HepG2 (cell line): ENCODE measurements at regions not wholly inside any gene's neighbourhood (a gene's known extent, or its start where the extent isn't known, plus 50 kb on each side); places are given as distances from the start of the nearest gene placed in this dataset.

Experiments
- ATAC-seq: fragments of 200-7000 bp; cut with Tn5 transposase; 3 replicates; pipeline ENCODE4 v1.9.1; 2020; ENCODE audit warnings: mild to moderate bottlenecking, moderate library complexity
- BruUV-seq: library from RNA; stranded (reverse); fragments of 400-500 nt; replicated peaks from 2 replicates; lab custom pipeline; 2021; lab: Mats Ljungman, UMichigan
- CTCF ChIA-PET: fragments of 300-600 bp; formaldehyde crosslinking; extraction: SDS; loops from one replicate; lab custom pipeline; 2021; ENCODE audit warnings: low total read pairs, inconsistent platforms, low intra/inter-chr PET ratio; lab: Yijun Ruan, JAX
- POLR2A ChIA-PET: fragments of 350-600 bp; sonication (Branson Sonifier 250); formaldehyde crosslinking; loops from one replicate; lab custom pipeline; 2020; ENCODE audit warnings: antibody characterized with exemption, inconsistent platforms; lab: Yijun Ruan, JAX
- DNase-seq: peaks from one replicate; pipeline ENCODE4 v3.0.0-alpha.2; 2015; ENCODE audit warnings: low spot score
- FAIRE-seq: peaks from 3 replicates; lab custom pipeline; 2011; peaks lifted over from hg19 to GRCh38; lab: Jason Lieb, UNC
- H2AFZ ChIP-seq: one replicate; pipeline ENCODE4 v1.6.1; 2011; ENCODE audit warnings: low read length, inconsistent platforms
- H3K27ac ChIP-seq: fragments of 300-600 bp; 3 replicates; pipeline ENCODE4 v1.8.0; 2011; ENCODE audit warnings: mixed run types, mild to moderate bottlenecking, mixed read lengths, low read length, inconsistent platforms; ENCODE audit not compliant: insufficient read depth; ENCODE audit errors: extremely low read length
- H3K27me3 ChIP-seq, 2 experiments: fragments of 200-600 bp in 1 of 2; 2 replicates in 1 of 2; 3 replicates in 1 of 2; pipeline versions ENCODE4 v1.6.0 to v1.8.0; 2011; ENCODE audit warnings: low read length in 2 of 2, mild to moderate bottlenecking in 2 of 2, moderate library complexity in 2 of 2, inconsistent platforms in 1 of 2; ENCODE audit not compliant: insufficient read depth in 2 of 2, control insufficient read depth in 1 of 2
- H3K36me3 ChIP-seq, 2 experiments: fragments of 200-600 bp in 1 of 2; replicated peaks in 1 of 2; 2 replicates in 1 of 2; 3 replicates in 1 of 2; pipeline versions ENCODE4 v1.5.1 to v1.8.0; 2011; ENCODE audit warnings: low read length in 2 of 2, inconsistent platforms in 1 of 2; ENCODE audit not compliant: insufficient read depth in 2 of 2, control insufficient read depth in 1 of 2
- H3K4me1 ChIP-seq: 2 replicates; pipeline ENCODE4 v1.5.1; 2012; ENCODE audit warnings: low read length, inconsistent platforms; ENCODE audit not compliant: insufficient read depth
- H3K4me2 ChIP-seq: 2 replicates; pipeline ENCODE4 v1.6.0; 2011; ENCODE audit warnings: low read depth, low read length, inconsistent platforms
- H3K4me3 ChIP-seq, 3 experiments: fragments of 200-600 bp in 1 of 3; sonication (generic), shearing (Covaris generic) in 1 of 3; replicated peaks in 1 of 3; 2 replicates each; pipeline ENCODE4 v1.5.1; 2011 to 2016; ENCODE audit warnings: low read length in 3 of 3, inconsistent platforms in 2 of 3, low read depth in 2 of 3, mild to moderate bottlenecking in 2 of 3, control low read depth in 1 of 3, mixed read lengths in 1 of 3; ENCODE audit not compliant: insufficient read depth in 1 of 3
- H3K79me2 ChIP-seq: one replicate; pipeline ENCODE4 v1.6.1; 2011; ENCODE audit warnings: low read length, inconsistent platforms; ENCODE audit not compliant: insufficient read depth
- H3K9ac ChIP-seq: 2 replicates; pipeline ENCODE4 v1.6.0; 2011; ENCODE audit warnings: mild to moderate bottlenecking, low read depth, low read length, inconsistent platforms; ENCODE audit not compliant: insufficient read depth
- H3K9me3 ChIP-seq: 2 replicates; pipeline ENCODE4 v1.5.1; 2012; ENCODE audit warnings: mild to moderate bottlenecking, low read length
- H4K20me1 ChIP-seq: 2 replicates; pipeline ENCODE4 v1.6.0; 2011; ENCODE audit warnings: inconsistent platforms, mild to moderate bottlenecking, low read length, moderate library complexity; ENCODE audit not compliant: insufficient read depth
- ETV6 ChIP-seq: sonication (generic); formaldehyde crosslinking; conservative IDR thresholded peaks from 2 replicates; pipeline ENCODE4 v1.4.0; 2020; ENCODE audit warnings: missing genetic modification reagents
- KLF12 ChIP-seq: sonication (generic); formaldehyde crosslinking; IDR thresholded peaks from 2 replicates; pipeline ENCODE4 v1.4.0; 2020; ENCODE audit warnings: missing genetic modification reagents, borderline replicate concordance
- POLR2G ChIP-seq: fragments of 200-400 bp; formaldehyde crosslinking; IDR thresholded peaks from 2 replicates; pipeline ENCODE4 v1.6.1; 2018; ENCODE audit warnings: mild to moderate bottlenecking, low read depth, low read length, moderate library complexity
- REPIN1 ChIP-seq: sonication (generic); formaldehyde crosslinking; IDR thresholded peaks from 2 replicates; pipeline ENCODE4 v1.8.0; 2022; ENCODE audit warnings: missing genetic modification reagents, low read depth, mild to moderate bottlenecking, borderline replicate concordance
- SRSF9 ChIP-seq: fragments of 200-400 bp; formaldehyde crosslinking; IDR thresholded peaks from 2 replicates; pipeline ENCODE4 v1.6.1; 2018; ENCODE audit warnings: borderline replicate concordance, mild to moderate bottlenecking, low read depth, low read length; ENCODE audit not compliant: insufficient read depth, poor library complexity, severe bottlenecking
- ZNF616 ChIP-seq: sonication (generic); formaldehyde crosslinking; IDR thresholded peaks from 2 replicates; pipeline ENCODE4 v1.5.0; 2020; ENCODE audit warnings: low read depth, mild to moderate bottlenecking, missing genetic modification reagents
- WGBS: methylation state at CpG from one replicate; pipeline ENCODE4 v1.1.6; 2017; ENCODE audit warnings: low lambda C conversion rate; 5-methylcytosine and 5-hydroxymethylcytosine counted together
- in situ Hi-C: cut with HindIII; loops from 2 replicates; pipeline ENCODE4 v1.10.0; 2017; ENCODE audit warnings: low pct_unique_long_range_greater_than_20kb; ENCODE audit not compliant: extremely low pct_ligation_motif_present
- intact Hi-C: fragments of 100-400 bp; cut with micrococcal nuclease; formaldehyde crosslinking; loops from one replicate; pipeline ENCODE4 v1.10.0; 2022; ENCODE audit not compliant: unreplicated experiment
- TF ChIP-seq, protein P1 (sequence below), 2 experiments: IDR thresholded peaks; 2 replicates each; pipeline ENCODE4 v1.6.1; 2011 to 2012; ENCODE audit warnings: low read length in 2 of 2, borderline replicate concordance in 1 of 2, low read depth in 1 of 2, mild to moderate bottlenecking in 1 of 2, moderate library complexity in 1 of 2
- TF ChIP-seq, protein P2 (sequence below): sonication (generic); formaldehyde crosslinking; IDR thresholded peaks from 2 replicates; pipeline ENCODE4 v1.4.0; 2020; ENCODE audit warnings: missing genetic modification reagents
- TF ChIP-seq, protein P3 (sequence below): sonication (generic); formaldehyde crosslinking; conservative IDR thresholded peaks from 2 replicates; pipeline ENCODE4 v1.4.0; 2020; ENCODE audit warnings: mild to moderate bottlenecking, missing genetic modification reagents, moderate library complexity
- TF ChIP-seq, protein P4 (sequence below): sonication (generic); IDR thresholded peaks from 2 replicates; pipeline ENCODE4 v1.6.1; 2016; ENCODE audit warnings: low read depth, borderline replicate concordance

DNA sequence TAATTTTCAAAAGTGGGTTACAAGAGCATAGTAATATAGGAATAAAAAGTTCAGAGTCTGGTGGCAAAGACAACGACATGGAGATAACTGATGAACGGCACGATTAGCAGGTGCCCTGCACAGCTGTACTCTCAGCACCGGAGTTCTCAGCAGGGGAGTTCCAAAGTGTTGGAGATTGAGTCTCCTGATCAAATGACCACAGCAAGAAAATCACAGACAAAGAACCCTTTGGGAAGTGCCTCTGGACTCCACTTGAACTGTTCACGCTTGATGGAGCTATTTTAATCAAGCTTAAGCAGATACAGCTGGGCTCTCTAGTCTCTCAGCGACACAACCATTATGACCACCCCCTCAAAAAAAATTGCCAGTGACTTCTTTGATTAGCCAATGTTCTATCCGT, 153.1 kb downstream of the ALG10B start:
- 13% methylated on average over 7 of the region's 7 CpGs for WGBS
- H3K36me3 ChIP-seq, result no peaks in the 10 kb centered on the region
- TF ChIP-seq, protein P1, sequence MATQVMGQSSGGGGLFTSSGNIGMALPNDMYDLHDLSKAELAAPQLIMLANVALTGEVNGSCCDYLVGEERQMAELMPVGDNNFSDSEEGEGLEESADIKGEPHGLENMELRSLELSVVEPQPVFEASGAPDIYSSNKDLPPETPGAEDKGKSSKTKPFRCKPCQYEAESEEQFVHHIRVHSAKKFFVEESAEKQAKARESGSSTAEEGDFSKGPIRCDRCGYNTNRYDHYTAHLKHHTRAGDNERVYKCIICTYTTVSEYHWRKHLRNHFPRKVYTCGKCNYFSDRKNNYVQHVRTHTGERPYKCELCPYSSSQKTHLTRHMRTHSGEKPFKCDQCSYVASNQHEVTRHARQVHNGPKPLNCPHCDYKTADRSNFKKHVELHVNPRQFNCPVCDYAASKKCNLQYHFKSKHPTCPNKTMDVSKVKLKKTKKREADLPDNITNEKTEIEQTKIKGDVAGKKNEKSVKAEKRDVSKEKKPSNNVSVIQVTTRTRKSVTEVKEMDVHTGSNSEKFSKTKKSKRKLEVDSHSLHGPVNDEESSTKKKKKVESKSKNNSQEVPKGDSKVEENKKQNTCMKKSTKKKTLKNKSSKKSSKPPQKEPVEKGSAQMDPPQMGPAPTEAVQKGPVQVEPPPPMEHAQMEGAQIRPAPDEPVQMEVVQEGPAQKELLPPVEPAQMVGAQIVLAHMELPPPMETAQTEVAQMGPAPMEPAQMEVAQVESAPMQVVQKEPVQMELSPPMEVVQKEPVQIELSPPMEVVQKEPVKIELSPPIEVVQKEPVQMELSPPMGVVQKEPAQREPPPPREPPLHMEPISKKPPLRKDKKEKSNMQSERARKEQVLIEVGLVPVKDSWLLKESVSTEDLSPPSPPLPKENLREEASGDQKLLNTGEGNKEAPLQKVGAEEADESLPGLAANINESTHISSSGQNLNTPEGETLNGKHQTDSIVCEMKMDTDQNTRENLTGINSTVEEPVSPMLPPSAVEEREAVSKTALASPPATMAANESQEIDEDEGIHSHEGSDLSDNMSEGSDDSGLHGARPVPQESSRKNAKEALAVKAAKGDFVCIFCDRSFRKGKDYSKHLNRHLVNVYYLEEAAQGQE (IDR thresholded peaks at IDR 0.05; ENCODE audit: borderline replicate concordance in 1 of 2, low read depth in 1 of 2, low read length in 2 of 2), result no peak
- TF ChIP-seq SRSF9 (no peak), ETV6 (no peak), POLR2G (no peak), ZNF616 (no peak), REPIN1 (CRISPR knock-in tag) (no peak), KLF12 (no peak)
- TF ChIP-seq, protein P2, sequence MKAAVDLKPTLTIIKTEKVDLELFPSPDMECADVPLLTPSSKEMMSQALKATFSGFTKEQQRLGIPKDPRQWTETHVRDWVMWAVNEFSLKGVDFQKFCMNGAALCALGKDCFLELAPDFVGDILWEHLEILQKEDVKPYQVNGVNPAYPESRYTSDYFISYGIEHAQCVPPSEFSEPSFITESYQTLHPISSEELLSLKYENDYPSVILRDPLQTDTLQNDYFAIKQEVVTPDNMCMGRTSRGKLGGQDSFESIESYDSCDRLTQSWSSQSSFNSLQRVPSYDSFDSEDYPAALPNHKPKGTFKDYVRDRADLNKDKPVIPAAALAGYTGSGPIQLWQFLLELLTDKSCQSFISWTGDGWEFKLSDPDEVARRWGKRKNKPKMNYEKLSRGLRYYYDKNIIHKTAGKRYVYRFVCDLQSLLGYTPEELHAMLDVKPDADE, result no peak
- TF ChIP-seq, protein P3, sequence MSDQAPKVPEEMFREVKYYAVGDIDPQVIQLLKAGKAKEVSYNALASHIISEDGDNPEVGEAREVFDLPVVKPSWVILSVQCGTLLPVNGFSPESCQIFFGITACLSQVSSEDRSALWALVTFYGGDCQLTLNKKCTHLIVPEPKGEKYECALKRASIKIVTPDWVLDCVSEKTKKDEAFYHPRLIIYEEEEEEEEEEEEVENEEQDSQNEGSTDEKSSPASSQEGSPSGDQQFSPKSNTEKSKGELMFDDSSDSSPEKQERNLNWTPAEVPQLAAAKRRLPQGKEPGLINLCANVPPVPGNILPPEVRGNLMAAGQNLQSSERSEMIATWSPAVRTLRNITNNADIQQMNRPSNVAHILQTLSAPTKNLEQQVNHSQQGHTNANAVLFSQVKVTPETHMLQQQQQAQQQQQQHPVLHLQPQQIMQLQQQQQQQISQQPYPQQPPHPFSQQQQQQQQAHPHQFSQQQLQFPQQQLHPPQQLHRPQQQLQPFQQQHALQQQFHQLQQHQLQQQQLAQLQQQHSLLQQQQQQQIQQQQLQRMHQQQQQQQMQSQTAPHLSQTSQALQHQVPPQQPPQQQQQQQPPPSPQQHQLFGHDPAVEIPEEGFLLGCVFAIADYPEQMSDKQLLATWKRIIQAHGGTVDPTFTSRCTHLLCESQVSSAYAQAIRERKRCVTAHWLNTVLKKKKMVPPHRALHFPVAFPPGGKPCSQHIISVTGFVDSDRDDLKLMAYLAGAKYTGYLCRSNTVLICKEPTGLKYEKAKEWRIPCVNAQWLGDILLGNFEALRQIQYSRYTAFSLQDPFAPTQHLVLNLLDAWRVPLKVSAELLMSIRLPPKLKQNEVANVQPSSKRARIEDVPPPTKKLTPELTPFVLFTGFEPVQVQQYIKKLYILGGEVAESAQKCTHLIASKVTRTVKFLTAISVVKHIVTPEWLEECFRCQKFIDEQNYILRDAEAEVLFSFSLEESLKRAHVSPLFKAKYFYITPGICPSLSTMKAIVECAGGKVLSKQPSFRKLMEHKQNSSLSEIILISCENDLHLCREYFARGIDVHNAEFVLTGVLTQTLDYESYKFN, result no peak
- TF ChIP-seq, protein P4, sequence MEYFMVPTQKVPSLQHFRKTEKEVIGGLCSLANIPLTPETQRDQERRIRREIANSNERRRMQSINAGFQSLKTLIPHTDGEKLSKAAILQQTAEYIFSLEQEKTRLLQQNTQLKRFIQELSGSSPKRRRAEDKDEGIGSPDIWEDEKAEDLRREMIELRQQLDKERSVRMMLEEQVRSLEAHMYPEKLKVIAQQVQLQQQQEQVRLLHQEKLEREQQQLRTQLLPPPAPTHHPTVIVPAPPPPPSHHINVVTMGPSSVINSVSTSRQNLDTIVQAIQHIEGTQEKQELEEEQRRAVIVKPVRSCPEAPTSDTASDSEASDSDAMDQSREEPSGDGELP, result no peak
- TF ChIP-seq, all 625 proteins: peak for 0
- no TSS peak for BruUV-seq
- H3K27me3 ChIP-seq, result no peaks in the 10 kb centered on the region
- no peak overlapping the region for H3K9ac ChIP-seq
- ATAC-seq, result no peak
- H2AFZ ChIP-seq, result no peak overlapping the region
- FAIRE-seq, result no peak
- H4K20me1 ChIP-seq, result no peaks in the 10 kb centered on the region
- H3K27ac ChIP-seq, result no peak overlapping the region
- CTCF ChIA-PET, result no interaction called here
- H3K4me1 ChIP-seq, result no peaks in the 10 kb centered on the region
- in situ Hi-C loops (no loop called here), intact Hi-C loops (no loop called here)
- H3K4me3 ChIP-seq, result no peak overlapping the region
- POLR2A ChIA-PET, result no interaction called here
- 0 out of 2 replicates have a peak, but pooled peaks cover 6% of the 10 kb centered on the region for H3K9me3 ChIP-seq
- H3K79me2 ChIP-seq, result no peaks in the 10 kb centered on the region
- no peak for DNase-seq
- no peak overlapping the region for H3K4me2 ChIP-seq
